ENCODE measurements at regions not wholly inside any gene's neighbourhood (a gene's known extent, or its start where the extent isn't known, plus 50 kb on each side); places are given as distances from the start of the nearest gene placed in this dataset.

- DNase-seq = no peak
These were observed 205.3 kb downstream of the RAP2A start for GRCh38 chr13:97639236-97639635.

- DNase-seq = no peak
These were observed 206.3 kb downstream of the RAP2A start for GRCh38 chr13:97640268-97640667.

GRCh38 chr13:97648171-97648880, 214.4 kb downstream of the RAP2A start:
- no peak for DNase-seq

GRCh38 chr13:97648881-97649224, 214.9 kb downstream of the RAP2A start:
- no peak for DNase-seq

GRCh38 chr13:97653443-97654140, 219.6 kb downstream of the RAP2A start:
- no peak for DNase-seq

- DNase-seq = no peak
These were observed 220.3 kb downstream of the RAP2A start for GRCh38 chr13:97654236-97654635.

GRCh38 chr13:97658556-97658955, 224.6 kb downstream of the RAP2A start:
- no peak for DNase-seq

GRCh38 chr13:97659602-97660001, 225.6 kb downstream of the RAP2A start:
- DNase-seq = no peak

GRCh38 chr13:97660594-97661260, 226.8 kb downstream of the RAP2A start:
- no peak for DNase-seq

- no peak for DNase-seq
These were observed 252.6 kb downstream of the RAP2A start for GRCh38 chr13:97686594-97686993.

- no peak for DNase-seq
These were observed 258.7 kb downstream of the RAP2A start for GRCh38 chr13:97692628-97693027.

- no peak for DNase-seq
These were observed 257.8 kb upstream of the IPO5 start for GRCh38 chr13:97695684-97696083.

- no peak for DNase-seq
These were observed 256.6 kb upstream of the IPO5 start for GRCh38 chr13:97696921-97697320.

GRCh38 chr13:97700306-97700848, 253.1 kb upstream of the IPO5 start:
- no peak for DNase-seq

GRCh38 chr13:97702614-97703013, 250.9 kb upstream of the IPO5 start:
- no peak for DNase-seq

- DNase-seq = no peak
These were observed 242.7 kb upstream of the IPO5 start for GRCh38 chr13:97710797-97711196.

GRCh38 chr13:97712770-97713169, 240.7 kb upstream of the IPO5 start:
- no peak for DNase-seq

GRCh38 chr13:97715763-97716162, 237.7 kb upstream of the IPO5 start:
- no peak for DNase-seq

- DNase-seq = no peak
These were observed 236.7 kb upstream of the IPO5 start for GRCh38 chr13:97716746-97717145.

GRCh38 chr13:97719736-97720135, 233.7 kb upstream of the IPO5 start:
- DNase-seq = no peak

- no peak for DNase-seq
These were observed 232.6 kb upstream of the IPO5 start for GRCh38 chr13:97720896-97721295.

- no peak for DNase-seq
These were observed 229.8 kb upstream of the IPO5 start for GRCh38 chr13:97723655-97724054.

- DNase-seq = no peak
These were observed 229.0 kb upstream of the IPO5 start for GRCh38 chr13:97724450-97724849.

Data from NCI-H1105 treated with DMSO at 0.1 percent for 48 hours (cell line).